WTC11 (cell line): ENCODE measurements at regions not wholly inside any gene's neighbourhood (a gene's known extent, or its start where the extent isn't known, plus 50 kb on each side); places are given as distances from the start of the nearest gene placed in this dataset.

Source experiments
- GABPB1 ChIP-seq: sonication (generic); formaldehyde crosslinking; IDR thresholded peaks from 2 replicates; pipeline ENCODE4 v1.8.1; 2023; ENCODE audit warnings: mild to moderate bottlenecking, missing genetic modification reagents
- SMAD3 ChIP-seq: sonication (generic); formaldehyde crosslinking; IDR thresholded peaks from 2 replicates; pipeline ENCODE4 v1.8.0; 2022; ENCODE audit warnings: missing genetic modification reagents, mild to moderate bottlenecking, borderline replicate concordance
- SP1 ChIP-seq: sonication (generic); formaldehyde crosslinking; conservative IDR thresholded peaks from 2 replicates; pipeline ENCODE4 v1.8.1; 2022; ENCODE audit warnings: missing genetic modification reagents
- ZNF263 ChIP-seq: sonication (generic); formaldehyde crosslinking; IDR thresholded peaks from 2 replicates; pipeline ENCODE4 v1.8.1; 2022; ENCODE audit warnings: low read depth, mild to moderate bottlenecking, moderate library complexity, missing genetic modification reagents
- TF ChIP-seq, protein P1 (sequence below): fragments of 200-600 bp; IDR thresholded peaks from 2 replicates; pipeline ENCODE4 v1.8.0; 2022; ENCODE audit warnings: antibody characterized with exemption
- TF ChIP-seq, protein P2 (sequence below): sonication (generic); formaldehyde crosslinking; IDR thresholded peaks from 2 replicates; pipeline ENCODE4 v1.8.1; 2022; ENCODE audit warnings: low read depth, missing genetic modification reagents, borderline replicate concordance
- TF ChIP-seq, protein P3 (sequence below): sonication (generic); formaldehyde crosslinking; IDR thresholded peaks from 2 replicates; pipeline ENCODE4 v1.8.0; 2022; ENCODE audit warnings: mild to moderate bottlenecking, missing genetic modification reagents
- TF ChIP-seq, protein P4 (sequence below): sonication (generic); formaldehyde crosslinking; IDR thresholded peaks from 2 replicates; pipeline ENCODE4 v1.8.1; 2022; ENCODE audit warnings: missing genetic modification reagents, borderline replicate concordance
- TF ChIP-seq, protein P5 (sequence below): sonication (generic); formaldehyde crosslinking; IDR thresholded peaks from 2 replicates; pipeline ENCODE4 v1.8.1; 2022; ENCODE audit warnings: mild to moderate bottlenecking, moderate library complexity, missing genetic modification reagents
- TF ChIP-seq, protein P6 (sequence below): sonication (generic); formaldehyde crosslinking; conservative IDR thresholded peaks from 2 replicates; pipeline ENCODE4 v1.8.1; 2023; ENCODE audit warnings: mild to moderate bottlenecking, low read depth, missing genetic modification reagents, moderate library complexity

DNA sequence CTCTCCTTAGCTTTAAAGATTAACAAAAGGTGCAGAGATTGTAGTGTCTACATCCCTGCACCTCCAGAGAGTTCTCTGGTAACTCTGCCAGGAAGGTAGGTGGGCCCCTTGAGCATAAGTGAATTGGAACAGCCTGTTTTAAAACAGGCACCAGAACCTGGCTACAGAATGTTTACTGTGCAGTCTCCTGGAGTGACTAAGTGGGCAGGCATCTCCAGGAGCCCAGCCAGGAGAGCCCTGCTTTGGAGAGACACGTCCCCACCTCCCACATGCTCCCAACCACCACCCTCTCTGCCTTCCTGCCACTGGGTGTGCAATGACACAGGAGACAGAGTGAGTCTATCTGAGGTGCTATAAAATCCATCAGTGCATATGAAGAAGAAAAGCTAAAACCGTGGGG lies 110.3 kb upstream of the EYA4 start:
- TF ChIP-seq, protein P1, sequence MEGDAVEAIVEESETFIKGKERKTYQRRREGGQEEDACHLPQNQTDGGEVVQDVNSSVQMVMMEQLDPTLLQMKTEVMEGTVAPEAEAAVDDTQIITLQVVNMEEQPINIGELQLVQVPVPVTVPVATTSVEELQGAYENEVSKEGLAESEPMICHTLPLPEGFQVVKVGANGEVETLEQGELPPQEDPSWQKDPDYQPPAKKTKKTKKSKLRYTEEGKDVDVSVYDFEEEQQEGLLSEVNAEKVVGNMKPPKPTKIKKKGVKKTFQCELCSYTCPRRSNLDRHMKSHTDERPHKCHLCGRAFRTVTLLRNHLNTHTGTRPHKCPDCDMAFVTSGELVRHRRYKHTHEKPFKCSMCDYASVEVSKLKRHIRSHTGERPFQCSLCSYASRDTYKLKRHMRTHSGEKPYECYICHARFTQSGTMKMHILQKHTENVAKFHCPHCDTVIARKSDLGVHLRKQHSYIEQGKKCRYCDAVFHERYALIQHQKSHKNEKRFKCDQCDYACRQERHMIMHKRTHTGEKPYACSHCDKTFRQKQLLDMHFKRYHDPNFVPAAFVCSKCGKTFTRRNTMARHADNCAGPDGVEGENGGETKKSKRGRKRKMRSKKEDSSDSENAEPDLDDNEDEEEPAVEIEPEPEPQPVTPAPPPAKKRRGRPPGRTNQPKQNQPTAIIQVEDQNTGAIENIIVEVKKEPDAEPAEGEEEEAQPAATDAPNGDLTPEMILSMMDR: no peak
- TF ChIP-seq, protein P2, sequence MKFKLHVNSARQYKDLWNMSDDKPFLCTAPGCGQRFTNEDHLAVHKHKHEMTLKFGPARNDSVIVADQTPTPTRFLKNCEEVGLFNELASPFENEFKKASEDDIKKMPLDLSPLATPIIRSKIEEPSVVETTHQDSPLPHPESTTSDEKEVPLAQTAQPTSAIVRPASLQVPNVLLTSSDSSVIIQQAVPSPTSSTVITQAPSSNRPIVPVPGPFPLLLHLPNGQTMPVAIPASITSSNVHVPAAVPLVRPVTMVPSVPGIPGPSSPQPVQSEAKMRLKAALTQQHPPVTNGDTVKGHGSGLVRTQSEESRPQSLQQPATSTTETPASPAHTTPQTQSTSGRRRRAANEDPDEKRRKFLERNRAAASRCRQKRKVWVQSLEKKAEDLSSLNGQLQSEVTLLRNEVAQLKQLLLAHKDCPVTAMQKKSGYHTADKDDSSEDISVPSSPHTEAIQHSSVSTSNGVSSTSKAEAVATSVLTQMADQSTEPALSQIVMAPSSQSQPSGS (CRISPR knock-in tag): no peak
- TF ChIP-seq, protein P3, sequence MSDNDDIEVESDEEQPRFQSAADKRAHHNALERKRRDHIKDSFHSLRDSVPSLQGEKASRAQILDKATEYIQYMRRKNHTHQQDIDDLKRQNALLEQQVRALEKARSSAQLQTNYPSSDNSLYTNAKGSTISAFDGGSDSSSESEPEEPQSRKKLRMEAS (CRISPR knock-in tag): no peak
- TF ChIP-seq SP1 (CRISPR knock-in tag) (no peak), GABPB1 (no peak), SMAD3 (CRISPR knock-in tag) (no peak), ZNF263 (no peak)
- TF ChIP-seq, protein P4, sequence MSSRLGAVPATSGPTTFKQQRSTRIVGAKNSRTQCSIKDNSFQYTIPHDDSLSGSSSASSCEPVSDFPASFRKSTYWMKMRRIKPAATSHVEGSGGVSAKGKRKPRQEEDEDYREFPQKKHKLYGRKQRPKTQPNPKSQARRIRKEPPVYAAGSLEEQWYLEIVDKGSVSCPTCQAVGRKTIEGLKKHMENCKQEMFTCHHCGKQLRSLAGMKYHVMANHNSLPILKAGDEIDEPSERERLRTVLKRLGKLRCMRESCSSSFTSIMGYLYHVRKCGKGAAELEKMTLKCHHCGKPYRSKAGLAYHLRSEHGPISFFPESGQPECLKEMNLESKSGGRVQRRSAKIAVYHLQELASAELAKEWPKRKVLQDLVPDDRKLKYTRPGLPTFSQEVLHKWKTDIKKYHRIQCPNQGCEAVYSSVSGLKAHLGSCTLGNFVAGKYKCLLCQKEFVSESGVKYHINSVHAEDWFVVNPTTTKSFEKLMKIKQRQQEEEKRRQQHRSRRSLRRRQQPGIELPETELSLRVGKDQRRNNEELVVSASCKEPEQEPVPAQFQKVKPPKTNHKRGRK (CRISPR knock-in tag): no peak
- TF ChIP-seq, protein P5, sequence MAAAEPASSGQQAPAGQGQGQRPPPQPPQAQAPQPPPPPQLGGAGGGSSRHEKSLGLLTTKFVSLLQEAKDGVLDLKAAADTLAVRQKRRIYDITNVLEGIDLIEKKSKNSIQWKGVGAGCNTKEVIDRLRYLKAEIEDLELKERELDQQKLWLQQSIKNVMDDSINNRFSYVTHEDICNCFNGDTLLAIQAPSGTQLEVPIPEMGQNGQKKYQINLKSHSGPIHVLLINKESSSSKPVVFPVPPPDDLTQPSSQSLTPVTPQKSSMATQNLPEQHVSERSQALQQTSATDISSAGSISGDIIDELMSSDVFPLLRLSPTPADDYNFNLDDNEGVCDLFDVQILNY (CRISPR knock-in tag): no peak
- TF ChIP-seq, protein P6, sequence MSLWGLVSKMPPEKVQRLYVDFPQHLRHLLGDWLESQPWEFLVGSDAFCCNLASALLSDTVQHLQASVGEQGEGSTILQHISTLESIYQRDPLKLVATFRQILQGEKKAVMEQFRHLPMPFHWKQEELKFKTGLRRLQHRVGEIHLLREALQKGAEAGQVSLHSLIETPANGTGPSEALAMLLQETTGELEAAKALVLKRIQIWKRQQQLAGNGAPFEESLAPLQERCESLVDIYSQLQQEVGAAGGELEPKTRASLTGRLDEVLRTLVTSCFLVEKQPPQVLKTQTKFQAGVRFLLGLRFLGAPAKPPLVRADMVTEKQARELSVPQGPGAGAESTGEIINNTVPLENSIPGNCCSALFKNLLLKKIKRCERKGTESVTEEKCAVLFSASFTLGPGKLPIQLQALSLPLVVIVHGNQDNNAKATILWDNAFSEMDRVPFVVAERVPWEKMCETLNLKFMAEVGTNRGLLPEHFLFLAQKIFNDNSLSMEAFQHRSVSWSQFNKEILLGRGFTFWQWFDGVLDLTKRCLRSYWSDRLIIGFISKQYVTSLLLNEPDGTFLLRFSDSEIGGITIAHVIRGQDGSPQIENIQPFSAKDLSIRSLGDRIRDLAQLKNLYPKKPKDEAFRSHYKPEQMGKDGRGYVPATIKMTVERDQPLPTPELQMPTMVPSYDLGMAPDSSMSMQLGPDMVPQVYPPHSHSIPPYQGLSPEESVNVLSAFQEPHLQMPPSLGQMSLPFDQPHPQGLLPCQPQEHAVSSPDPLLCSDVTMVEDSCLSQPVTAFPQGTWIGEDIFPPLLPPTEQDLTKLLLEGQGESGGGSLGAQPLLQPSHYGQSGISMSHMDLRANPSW: no peak
